HG03575 (cell line): ENCODE measurements at regions not wholly inside any gene's neighbourhood (a gene's known extent, or its start where the extent isn't known, plus 50 kb on each side); places are given as distances from the start of the nearest gene placed in this dataset.
"Not testable (repeated sequence)": the region's sequence is repeated elsewhere in the genome, so short reads cannot be mapped to it uniquely, and the experiment has no call there.

Experiments used
- ATAC-seq: cut with Tn5 transposase; IDR thresholded peaks from one replicate; pipeline ENCODE4 v1.9.1; 2021; ENCODE audit not compliant: unreplicated experiment, insufficient number of reproducible peaks, low FRiP score; ENCODE audit errors: extremely low read depth

- ATAC-seq, result no peak
Measured at GRCh38 chr5:109584986-109585599, 104.6 kb upstream of the MAN2A1 start.

- ATAC-seq, result no peak
Measured at GRCh38 chr5:109580225-109580624, 109.5 kb upstream of the MAN2A1 start.

- no peak for ATAC-seq
Measured at GRCh38 chr5:109575506-109575905, 114.2 kb upstream of the MAN2A1 start.

- no peak for ATAC-seq
Measured at GRCh38 chr5:109574985-109575384, 114.7 kb upstream of the MAN2A1 start.

GRCh38 chr5:109573766-109574165, 116.0 kb upstream of the MAN2A1 start:
- ATAC-seq, result no peak

GRCh38 chr5:109573256-109573655, 116.5 kb upstream of the MAN2A1 start:
- no peak for ATAC-seq

GRCh38 chr5:109571785-109572184, 117.9 kb upstream of the MAN2A1 start:
- no peak for ATAC-seq

- no peak for ATAC-seq
Measured at GRCh38 chr5:109570362-109570874, 119.3 kb upstream of the MAN2A1 start.

GRCh38 chr5:109567374-109568044, 122.2 kb upstream of the MAN2A1 start:
- ATAC-seq, result no peak

GRCh38 chr5:109566361-109566760, 123.4 kb upstream of the MAN2A1 start:
- no peak for ATAC-seq

GRCh38 chr5:109563739-109564138, 126.0 kb upstream of the MAN2A1 start:
- ATAC-seq, result no peak

- ATAC-seq, result no peak
Measured at GRCh38 chr5:109563189-109563588, 126.5 kb upstream of the MAN2A1 start.

- no peak for ATAC-seq
Measured at GRCh38 chr5:109562441-109562840, 127.3 kb upstream of the MAN2A1 start.

GRCh38 chr5:109561447-109561846, 128.3 kb upstream of the MAN2A1 start:
- ATAC-seq, result no peak

GRCh38 chr5:109560554-109560953, 129.2 kb upstream of the MAN2A1 start:
- no peak for ATAC-seq

- ATAC-seq, result no peak
Measured at GRCh38 chr5:109558952-109559351, 130.8 kb upstream of the MAN2A1 start.

GRCh38 chr5:109558364-109558763, 131.4 kb upstream of the MAN2A1 start:
- ATAC-seq, result no peak

GRCh38 chr5:109553846-109554245, 135.9 kb upstream of the MAN2A1 start:
- ATAC-seq, result no peak

- not testable (repeated sequence) for ATAC-seq
Measured at GRCh38 chr5:109551234-109551633, 138.5 kb upstream of the MAN2A1 start.

- ATAC-seq, result no peak
Measured at GRCh38 chr5:109550077-109550476, 139.7 kb upstream of the MAN2A1 start.

GRCh38 chr5:109546461-109546860, 136.7 kb upstream of the PJA2 start:
- ATAC-seq, result no peak
